Left ventricle myocardium inferior (tissue), 1 donor: ENCODE measurements at regions not wholly inside any gene's neighbourhood (a gene's known extent, or its start where the extent isn't known, plus 50 kb on each side); places are given as distances from the start of the nearest gene placed in this dataset.

ENCODE experiments used
- DNase-seq: peaks from one replicate; pipeline ENCODE4 v3.0.0-alpha.2; 2020
- H3K27ac ChIP-seq: fragments of 200-600 bp; replicated peaks from 2 replicates; pipeline ENCODE4 v1.8.0; 2021
- H3K27me3 ChIP-seq: fragments of 200-600 bp; 2 replicates; pipeline ENCODE4 v1.8.0; 2021; ENCODE audit warnings: low read depth
- H3K36me3 ChIP-seq: fragments of 200-600 bp; 2 replicates; pipeline ENCODE4 v1.8.0; 2021
- H3K4me1 ChIP-seq: fragments of 200-600 bp; 2 replicates; pipeline ENCODE4 v1.8.0; 2021
- H3K4me3 ChIP-seq: fragments of 200-600 bp; 2 replicates; pipeline ENCODE4 v1.8.0; 2021; ENCODE audit warnings: mild to moderate bottlenecking, moderate library complexity
- H3K9me3 ChIP-seq: fragments of 200-600 bp; replicated peaks from 2 replicates; pipeline ENCODE4 v1.8.0; 2021
- CTCF ChIP-seq: fragments of 200-600 bp; IDR thresholded peaks from 2 replicates; pipeline ENCODE4 v1.8.0; 2021; ENCODE audit warnings: antibody characterized with exemption, mild to moderate bottlenecking, borderline replicate concordance
- intact Hi-C: fragments of 100-400 bp; cut with micrococcal nuclease; formaldehyde crosslinking; loops from one replicate; pipeline ENCODE4 v1.11.0; 2022
- donor health status: DM: no; HTN: yes; CAD: no; lungs with severe emphysema.

- no peak overlapping the region for H3K27ac ChIP-seq
- intact Hi-C loops: no loop called here
- H3K36me3 ChIP-seq: no peaks in the 10 kb centered on the region
- TF ChIP-seq CTCF: no peak
- no peak for DNase-seq
- H3K4me3 ChIP-seq: no peak overlapping the region
- H3K9me3 ChIP-seq: peaks cover 20% of the 10 kb centered on the region
- no peaks in the 10 kb centered on the region for H3K4me1 ChIP-seq
- no peaks in the 10 kb centered on the region for H3K27me3 ChIP-seq
Observed at GRCh38 chr13:32914686-32915085, 101.5 kb upstream of the KL start.

DNA sequence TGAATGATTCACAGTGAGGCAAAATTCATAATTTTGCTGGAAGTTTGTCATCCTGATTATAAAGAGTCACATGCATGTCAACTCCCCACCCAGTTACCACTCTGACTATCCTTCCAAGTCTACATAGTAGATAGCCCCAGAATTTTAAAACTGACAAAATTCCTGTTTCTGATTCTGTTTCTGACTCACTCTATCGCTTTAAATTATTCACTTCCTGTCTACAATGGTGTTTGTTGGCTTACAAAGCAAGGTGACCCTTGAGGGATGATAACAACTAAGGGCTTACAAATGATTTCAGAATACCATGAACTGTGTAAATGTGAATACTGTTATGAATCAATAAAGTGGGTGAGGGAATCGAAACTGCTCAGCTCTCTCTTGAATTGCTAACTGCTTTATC is 98.7 kb upstream of the KL start:
- intact Hi-C loops: no loop called here
- Histone ChIP-seq H3K36me3 (no peaks in the 10 kb centered on the region), H3K9me3 (peaks cover 20% of the 10 kb centered on the region), H3K27me3 (no peaks in the 10 kb centered on the region), H3K4me3 (no peak overlapping the region), H3K27ac (no peak overlapping the region), H3K4me1 (no peaks in the 10 kb centered on the region)
- no peak for DNase-seq
- TF ChIP-seq CTCF: no peak

DNA sequence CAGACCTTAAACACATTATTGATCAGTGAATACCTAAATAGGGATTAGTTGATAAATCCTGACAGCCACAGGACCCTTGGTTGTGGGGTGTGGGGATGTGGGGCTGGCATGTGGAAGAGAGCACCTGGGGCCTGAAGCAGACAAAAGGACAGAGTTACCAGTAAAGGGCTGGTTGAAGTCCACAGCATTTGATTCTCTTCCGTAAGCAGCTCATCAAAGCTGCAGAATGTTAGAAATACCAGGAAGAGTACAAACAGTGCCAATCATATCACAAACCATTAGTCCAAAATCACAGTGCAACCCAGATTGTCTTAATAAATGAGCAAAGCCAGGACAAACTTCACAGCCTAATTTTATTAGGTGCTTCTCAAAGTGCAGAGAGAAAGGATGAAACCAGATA is 92.5 kb upstream of the KL start:
- Histone ChIP-seq H3K36me3 (no peaks in the 10 kb centered on the region), H3K4me3 (no peak overlapping the region), H3K4me1 (no peaks in the 10 kb centered on the region), H3K9me3 (peaks cover 10% of the 10 kb centered on the region), H3K27me3 (no peaks in the 10 kb centered on the region), H3K27ac (no peak overlapping the region)
- intact Hi-C loops: no loop called here
- DNase-seq: no peak
- TF ChIP-seq CTCF: no peak

DNA sequence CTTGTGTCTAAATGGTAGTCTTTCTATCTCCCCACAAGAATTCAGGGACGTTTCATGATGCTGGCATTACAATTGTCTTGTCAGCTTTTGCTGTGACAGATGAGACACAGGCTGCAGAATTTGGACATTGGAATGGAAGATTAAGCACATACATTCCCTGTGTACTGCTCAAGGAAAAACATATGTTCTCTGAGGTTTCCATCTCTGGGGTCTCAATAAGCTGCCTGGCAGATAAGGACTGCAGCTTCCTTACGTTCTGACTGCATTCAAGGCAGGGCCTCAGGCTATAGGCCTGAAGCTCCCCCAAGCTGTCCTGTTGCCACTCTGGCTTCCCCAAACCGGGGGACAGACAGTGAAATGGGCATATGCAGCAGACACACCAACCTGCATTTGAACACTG is 91.3 kb upstream of the KL start:
- H3K4me1 ChIP-seq: no peaks in the 10 kb centered on the region
- no peak for TF ChIP-seq CTCF
- intact Hi-C loops: no loop called here
- no peak overlapping the region for H3K4me3 ChIP-seq
- peaks cover 22% of the 10 kb centered on the region for H3K9me3 ChIP-seq
- no peak overlapping the region for H3K27ac ChIP-seq
- no peaks in the 10 kb centered on the region for H3K27me3 ChIP-seq
- no peaks in the 10 kb centered on the region for H3K36me3 ChIP-seq
- DNase-seq: no peak

DNA sequence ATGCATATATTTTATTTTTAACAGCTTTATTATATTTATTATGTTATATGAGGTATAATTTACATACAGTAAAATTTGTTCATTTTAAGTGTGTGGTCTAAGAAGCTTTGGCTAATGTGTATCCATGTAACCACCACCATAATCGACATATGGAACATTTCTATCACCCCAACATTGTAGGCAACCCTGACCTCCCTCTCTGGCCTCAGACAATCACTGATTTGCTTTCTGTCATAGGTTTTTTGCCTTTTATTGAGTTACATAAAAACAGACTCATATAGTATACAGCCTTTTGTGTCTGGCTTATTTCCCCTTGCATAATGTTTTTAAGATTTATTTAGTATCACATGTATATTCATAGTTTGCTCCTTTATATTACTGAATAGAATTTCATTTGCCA is 90.7 kb upstream of the KL start:
- Histone ChIP-seq H3K9me3 (peaks cover 23% of the 10 kb centered on the region), H3K27ac (no peak overlapping the region), H3K27me3 (no peaks in the 10 kb centered on the region), H3K4me1 (no peaks in the 10 kb centered on the region), H3K4me3 (no peak overlapping the region), H3K36me3 (no peaks in the 10 kb centered on the region)
- no peak for TF ChIP-seq CTCF
- no peak for DNase-seq
- intact Hi-C loops: no loop called here

DNA sequence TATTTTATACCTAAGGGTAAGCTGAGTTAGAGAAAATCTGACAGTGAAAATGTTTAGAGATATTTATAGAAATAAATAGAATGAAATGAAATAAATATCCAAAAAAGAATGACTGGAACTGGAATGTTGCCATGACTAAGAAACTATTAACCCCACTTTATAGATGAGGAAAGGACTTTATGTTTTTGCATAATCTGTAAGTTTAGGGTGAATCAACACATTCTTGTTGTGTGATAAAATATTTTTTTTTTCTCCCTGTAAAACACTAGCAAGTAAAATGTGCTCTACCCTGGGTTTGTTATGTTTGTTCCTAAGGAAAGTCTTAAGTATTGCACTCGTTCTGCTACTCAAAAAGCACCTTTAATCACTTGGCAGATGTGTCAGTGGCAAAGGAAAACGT is 83.8 kb upstream of the KL start:
- Histone ChIP-seq H3K27me3 (no peaks in the 10 kb centered on the region), H3K4me3 (no peak overlapping the region), H3K27ac (no peak overlapping the region), H3K4me1 (no peaks in the 10 kb centered on the region), H3K36me3 (no peaks in the 10 kb centered on the region), H3K9me3 (peaks cover 24% of the 10 kb centered on the region)
- no peak for DNase-seq
- intact Hi-C loops: no loop called here
- TF ChIP-seq CTCF: no peak
